Thyroid gland (tissue), 4 donors: ENCODE measurements at regions not wholly inside any gene's neighbourhood (a gene's known extent, or its start where the extent isn't known, plus 50 kb on each side); places are given as distances from the start of the nearest gene placed in this dataset.

ENCODE experiments used
- DNase-seq, 2 donors: peaks; one replicate each; pipeline ENCODE4 v3.0.0-alpha.2; 2019
- H3K27ac ChIP-seq, 3 donors: fragments of 200-600 bp; sonication (generic); 1 replicate in 2 of 3; 2 replicates in 1 of 3; pipeline ENCODE4 v1.5.1; 2016 to 2019; ENCODE audit warnings: mild to moderate bottlenecking in 1 of 3, moderate library complexity in 1 of 3
- H3K27me3 ChIP-seq: fragments of 200-600 bp; sonication (generic); one replicate; pipeline ENCODE4 v1.5.1; 2019
- H3K36me3 ChIP-seq, 2 donors: fragments of 200-600 bp; sonication (generic); one replicate each; pipeline ENCODE4 v1.5.1; 2016 to 2019
- H3K4me1 ChIP-seq, 2 donors: fragments of 200-600 bp; sonication (generic); one replicate each; pipeline ENCODE4 v1.5.1; 2017 to 2019
- H3K4me3 ChIP-seq, 3 donors: fragments of 200-600 bp; sonication (generic); replicated peaks in 1 of 3; 1 replicate in 2 of 3; 2 replicates in 1 of 3; pipeline ENCODE4 v1.5.1; 2016; ENCODE audit warnings: mild to moderate bottlenecking in 1 of 3
- H3K9me3 ChIP-seq: fragments of 200-600 bp; sonication (generic); one replicate; pipeline ENCODE4 v1.5.1; 2017
- CTCF ChIP-seq, 6 experiments: fragments of 200-600 bp in 3 of 6; fragments of 450-650 bp in 3 of 6; sonication (generic) in 3 of 6; IDR thresholded peaks; one replicate each; pipeline ENCODE4 v1.5.1; 2016 to 2019; ENCODE audit warnings: antibody characterized with exemption in 6 of 6, mild to moderate bottlenecking in 2 of 6, inconsistent platforms in 1 of 6, moderate library complexity in 1 of 6
- POLR2A ChIP-seq, 2 donors: fragments of 450-650 bp; IDR thresholded peaks; one replicate each; pipeline ENCODE4 v1.6.1; 2017; ENCODE audit warnings: antibody characterized with exemption in 2 of 2, mild to moderate bottlenecking in 2 of 2, moderate library complexity in 1 of 2
- WGBS, 2 donors: methylation state at CpG; one replicate each; pipeline ENCODE4 v1.1.5; 2017; 5-methylcytosine and 5-hydroxymethylcytosine counted together
- intact Hi-C: fragments of 100-400 bp; cut with DNase I; formaldehyde crosslinking; loops from one replicate; pipeline ENCODE4 v1.15.1; 2023

DNA sequence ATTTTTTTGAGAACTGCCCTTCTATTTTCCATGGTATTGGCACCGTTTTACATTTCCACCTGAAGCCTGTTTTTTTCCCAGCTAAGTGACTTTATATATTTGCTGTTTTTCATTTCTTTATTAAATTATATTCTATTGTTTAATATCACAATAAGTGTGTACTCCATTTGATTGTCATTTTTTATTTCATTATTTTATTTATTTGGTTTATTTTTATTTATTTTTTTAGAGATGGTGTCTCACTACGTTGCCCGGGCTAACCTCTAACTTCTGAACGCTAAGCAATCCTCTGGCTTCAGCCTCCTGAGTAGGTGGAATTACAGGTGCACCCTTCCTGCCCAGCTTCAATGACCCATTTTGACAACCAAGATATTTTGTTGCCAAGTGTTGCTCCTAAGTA lies 202.6 kb downstream of the SIM1 start:
- TF ChIP-seq POLR2A (IDR thresholded peaks at IDR 0.05) (no peak), CTCF (IDR thresholded peaks at IDR 0.05) (no peak)
- H3K4me3 ChIP-seq: no peak overlapping the region
- 93 to 96% methylated on average over 4 of the region's 4 CpGs for WGBS, 2 donors
- intact Hi-C loops: no loop called here
- H3K27ac ChIP-seq: no peak overlapping the region
- no peaks in the 10 kb centered on the region for H3K4me1 ChIP-seq
- no peak for DNase-seq
- H3K27me3 ChIP-seq: no peaks in the 10 kb centered on the region
- H3K9me3 ChIP-seq: no peaks in the 10 kb centered on the region
- H3K36me3 ChIP-seq: no peaks in the 10 kb centered on the region

DNA sequence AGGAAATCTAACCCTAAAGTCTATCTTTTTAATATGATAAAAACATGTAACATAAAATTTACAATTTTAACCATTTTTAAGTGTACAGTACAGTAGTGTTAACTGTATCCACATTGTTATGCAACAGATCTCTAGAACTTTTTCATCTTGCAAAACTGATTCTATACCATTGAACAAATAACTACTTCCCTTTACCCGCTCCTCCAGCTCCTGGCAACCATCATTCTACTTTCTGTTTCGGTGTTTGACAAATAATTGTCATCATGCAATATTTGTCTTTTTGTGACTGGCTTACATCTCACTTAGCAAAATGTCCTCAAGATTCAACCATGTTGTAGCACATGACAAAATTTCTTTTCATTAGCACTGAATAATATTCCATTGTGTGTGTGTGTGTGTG lies 203.2 kb downstream of the SIM1 start:
- H3K4me3 ChIP-seq: no peak overlapping the region
- intact Hi-C loops: no loop called here
- no peak for TF ChIP-seq POLR2A (IDR thresholded peaks at IDR 0.05)
- no peak for TF ChIP-seq CTCF (IDR thresholded peaks at IDR 0.05)
- H3K27me3 ChIP-seq: no peaks in the 10 kb centered on the region
- no peaks in the 10 kb centered on the region for H3K9me3 ChIP-seq
- no peak overlapping the region for H3K27ac ChIP-seq
- 89 to 95% methylated on average over 2 of the region's 2 CpGs for WGBS, 2 donors
- DNase-seq: no peak
- no peaks in the 10 kb centered on the region for H3K4me1 ChIP-seq
- H3K36me3 ChIP-seq: no peaks in the 10 kb centered on the region

DNA sequence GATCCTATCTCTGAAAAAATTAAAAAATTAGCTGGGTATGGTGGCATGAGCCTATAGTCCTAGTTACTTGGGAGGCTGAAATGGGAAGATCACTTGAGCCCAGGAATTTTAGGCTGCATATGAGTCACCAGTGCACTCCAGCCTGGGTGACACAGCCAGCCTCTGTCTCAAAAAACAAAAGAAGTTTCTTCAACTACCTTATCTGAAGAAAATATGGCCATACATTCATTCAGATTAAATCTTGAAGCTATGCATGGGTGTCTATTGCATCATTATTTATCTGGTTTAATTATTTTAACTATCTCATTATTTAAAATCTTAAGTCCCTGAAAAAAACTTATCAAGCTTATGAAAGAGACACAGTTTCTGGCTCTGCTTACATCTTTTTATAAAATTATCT lies 204.1 kb downstream of the SIM1 start:
- no peak overlapping the region for H3K4me3 ChIP-seq
- DNase-seq: no peak
- no peaks in the 10 kb centered on the region for H3K36me3 ChIP-seq
- no peaks in the 10 kb centered on the region for H3K9me3 ChIP-seq
- H3K27me3 ChIP-seq: no peaks in the 10 kb centered on the region
- H3K27ac ChIP-seq: no peak overlapping the region
- intact Hi-C loops: no loop called here
- H3K4me1 ChIP-seq: no peaks in the 10 kb centered on the region
- TF ChIP-seq POLR2A (IDR thresholded peaks at IDR 0.05): no peak
- TF ChIP-seq CTCF (IDR thresholded peaks at IDR 0.05): no peak

- intact Hi-C loops: no loop called here
- TF ChIP-seq CTCF (IDR thresholded peaks at IDR 0.05): no peak
- no peak for TF ChIP-seq POLR2A (IDR thresholded peaks at IDR 0.05)
- H3K4me3 ChIP-seq: no peak overlapping the region
- H3K27me3 ChIP-seq: no peaks in the 10 kb centered on the region
- no peak overlapping the region for H3K27ac ChIP-seq
- DNase-seq: no peak
- WGBS, 2 donors: 71 to 75% methylated on average over 3 of the region's 3 CpGs
- no peaks in the 10 kb centered on the region for H3K9me3 ChIP-seq
- no peaks in the 10 kb centered on the region for H3K4me1 ChIP-seq
- no peaks in the 10 kb centered on the region for H3K36me3 ChIP-seq
Observed at GRCh38 chr6:100259865-100260264, 204.9 kb downstream of the SIM1 start.

DNA sequence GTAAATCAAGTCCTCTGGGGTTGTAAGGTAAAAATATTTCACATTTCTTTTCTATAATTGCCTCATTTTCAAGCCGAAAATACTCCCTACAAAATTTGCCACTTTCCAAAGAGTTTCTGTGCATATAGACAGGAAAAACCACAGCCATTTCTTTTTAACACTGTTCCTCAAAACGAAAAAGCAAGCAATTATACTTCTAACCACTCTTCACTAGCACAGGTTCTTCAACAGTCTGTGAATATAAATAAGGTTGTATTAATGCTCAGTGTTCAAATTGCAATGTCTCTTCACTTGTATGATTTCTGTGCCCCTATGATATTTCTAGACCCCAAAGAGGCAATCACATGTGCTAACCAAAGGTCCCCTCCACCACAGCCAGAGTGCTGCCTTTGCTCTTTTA lies 206.0 kb downstream of the SIM1 start:
- TF ChIP-seq CTCF (IDR thresholded peaks at IDR 0.05) (no peak), POLR2A (IDR thresholded peaks at IDR 0.05) (no peak)
- Histone ChIP-seq H3K9me3 (no peaks in the 10 kb centered on the region), H3K4me3 (no peak overlapping the region), H3K4me1 (no peaks in the 10 kb centered on the region), H3K27me3 (no peaks in the 10 kb centered on the region), H3K36me3 (no peaks in the 10 kb centered on the region), H3K27ac (no peak overlapping the region)
- DNase-seq: no peak
- 75% methylated on average over 2 of the region's 2 CpGs for WGBS, 2 donors
- intact Hi-C loops: no loop called here
